ENCODE measurements at regions not wholly inside any gene's neighbourhood (a gene's known extent, or its start where the extent isn't known, plus 50 kb on each side); places are given as distances from the start of the nearest gene placed in this dataset.

- no peak for TF ChIP-seq CTCF (IDR thresholded peaks at IDR 0.05; ENCODE audit: insufficient read depth, low read length)
- no peak for DNase-seq (ENCODE audit: low read depth)
- no peak overlapping the region for H3K4me3 ChIP-seq (ENCODE audit: low read depth, low read length)
Measured at GRCh38 chr3:13931172-13931571, 51.3 kb upstream of the WNT7A start.
